GM21723 (cell line): ENCODE measurements at regions not wholly inside any gene's neighbourhood (a gene's known extent, or its start where the extent isn't known, plus 50 kb on each side); places are given as distances from the start of the nearest gene placed in this dataset.
"Not testable (repeated sequence)": the region's sequence is repeated elsewhere in the genome, so short reads cannot be mapped to it uniquely, and the experiment has no call there.

Experiments used
- ATAC-seq: cut with Tn5 transposase; IDR thresholded peaks from one replicate; pipeline ENCODE4 v1.9.1; 2021; ENCODE audit warnings: mild to moderate bottlenecking, moderate library complexity; ENCODE audit not compliant: unreplicated experiment

- ATAC-seq = not testable (repeated sequence)
Measured at GRCh38 chr1:843946-844345, 79.8 kb upstream of the SAMD11 start.

GRCh38 chr1:844472-845026 is 79.2 kb upstream of the SAMD11 start:
- no peak for ATAC-seq

GRCh38 chr1:845641-846040 is 78.1 kb upstream of the SAMD11 start:
- ATAC-seq = not testable (repeated sequence)

- not testable (repeated sequence) for ATAC-seq
Measured at GRCh38 chr1:849873-850272, 73.8 kb upstream of the SAMD11 start.

- ATAC-seq = not testable (repeated sequence)
Measured at GRCh38 chr1:850318-850717, 73.4 kb upstream of the SAMD11 start.

GRCh38 chr1:851398-851797 is 72.3 kb upstream of the SAMD11 start:
- ATAC-seq = not testable (repeated sequence)

GRCh38 chr1:851841-852240 is 71.9 kb upstream of the SAMD11 start:
- ATAC-seq = not testable (repeated sequence)

- not testable (repeated sequence) for ATAC-seq
Measured at GRCh38 chr1:855202-855981, 68.3 kb upstream of the SAMD11 start.

- ATAC-seq = not testable (repeated sequence)
Measured at GRCh38 chr1:856541-857057, 67.1 kb upstream of the SAMD11 start.

GRCh38 chr1:857926-858648 is 65.6 kb upstream of the SAMD11 start:
- not testable (repeated sequence) for ATAC-seq

- not testable (repeated sequence) for ATAC-seq
Measured at GRCh38 chr1:858649-859041, 65.1 kb upstream of the SAMD11 start.

- not testable (repeated sequence) for ATAC-seq
Measured at GRCh38 chr1:860941-861340, 62.8 kb upstream of the SAMD11 start.

GRCh38 chr1:861714-862113 is 62.0 kb upstream of the SAMD11 start:
- no peak for ATAC-seq

GRCh38 chr1:862601-863000 is 61.1 kb upstream of the SAMD11 start:
- ATAC-seq = not testable (repeated sequence)

- not testable (repeated sequence) for ATAC-seq
Measured at GRCh38 chr1:865633-866032, 58.1 kb upstream of the SAMD11 start.

- no peak for ATAC-seq
Measured at GRCh38 chr1:866095-866494, 57.6 kb upstream of the SAMD11 start.

GRCh38 chr1:866631-867299 is 57.0 kb upstream of the SAMD11 start:
- ATAC-seq = not testable (repeated sequence)

- not testable (repeated sequence) for ATAC-seq
Measured at GRCh38 chr1:867550-867949, 56.2 kb upstream of the SAMD11 start.

- no peak for ATAC-seq
Measured at GRCh38 chr1:869499-870244, 54.1 kb upstream of the SAMD11 start.
